ENCODE measurements at regions not wholly inside any gene's neighbourhood (a gene's known extent, or its start where the extent isn't known, plus 50 kb on each side); places are given as distances from the start of the nearest gene placed in this dataset.

DNA sequence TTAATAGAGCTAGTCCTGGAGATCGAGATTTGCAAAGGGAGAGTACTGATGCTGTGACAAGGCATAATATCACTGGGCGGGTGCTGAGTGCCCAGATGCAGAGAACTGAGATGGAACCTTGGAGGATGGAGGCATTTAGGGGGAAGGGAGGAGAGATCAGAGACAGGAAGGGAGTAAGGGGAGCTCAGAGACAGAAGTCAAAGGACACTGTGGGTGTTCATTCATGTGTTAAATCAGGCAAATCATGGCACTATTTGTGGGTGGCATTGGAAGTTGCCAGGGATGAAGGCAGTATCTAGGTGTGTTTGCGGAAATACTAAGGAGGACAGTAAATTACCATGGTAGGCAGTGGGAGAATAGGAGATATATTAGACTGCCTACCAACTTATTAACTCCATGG, 135.0 kb downstream of the RBM46 start:
- Histone ChIP-seq H4K20me1 (ENCODE audit: control insufficient read depth, insufficient read depth, low read depth, low read length) (no peaks in the 10 kb centered on the region), H3K4me1 (ENCODE audit: control insufficient read depth, low read length) (no peaks in the 10 kb centered on the region), H3K4me3 (ENCODE audit: low read length) (no peak overlapping the region), H3K4me2 (ENCODE audit: low read length) (no peak overlapping the region), H3K9me3 (ENCODE audit: control insufficient read depth, insufficient read depth, low read length) (no peaks in the 10 kb centered on the region), H3K79me2 (ENCODE audit: control insufficient read depth, low read length) (no peaks in the 10 kb centered on the region), H3K9me2 (replicated peaks; ENCODE audit: control insufficient read depth, low read length) (no peaks in the 10 kb centered on the region), H3K27me3 (ENCODE audit: control insufficient read depth, low read length) (no peaks in the 10 kb centered on the region), H3K27ac (ENCODE audit: low read depth, low read length) (no peak overlapping the region), H3F3A (ENCODE audit: control insufficient read depth, insufficient read depth) (no peaks in the 10 kb centered on the region), H3K36me3 (ENCODE audit: control insufficient read depth, low read length) (no peaks in the 10 kb centered on the region)
- no peak for TF ChIP-seq EZH2phosphoT487 (IDR thresholded peaks at IDR 0.05; ENCODE audit: borderline replicate concordance, low read length)
- no peak for TF ChIP-seq CTCF (IDR thresholded peaks at IDR 0.05; ENCODE audit: low read depth, low read length, poor library complexity, severe bottlenecking)

- H3F3A ChIP-seq (ENCODE audit: control insufficient read depth, insufficient read depth): no peaks in the 10 kb centered on the region
- no peak overlapping the region for H3K4me3 ChIP-seq (ENCODE audit: low read length)
- H3K79me2 ChIP-seq (ENCODE audit: control insufficient read depth, low read length): no peaks in the 10 kb centered on the region
- H4K20me1 ChIP-seq (ENCODE audit: control insufficient read depth, insufficient read depth, low read depth, low read length): no peaks in the 10 kb centered on the region
- H3K27me3 ChIP-seq (ENCODE audit: control insufficient read depth, low read length): no peaks in the 10 kb centered on the region
- H3K27ac ChIP-seq (ENCODE audit: low read depth, low read length): no peak overlapping the region
- no peaks in the 10 kb centered on the region for H3K9me2 ChIP-seq (replicated peaks; ENCODE audit: control insufficient read depth, low read length)
- no peaks in the 10 kb centered on the region for H3K36me3 ChIP-seq (ENCODE audit: control insufficient read depth, low read length)
- H3K9me3 ChIP-seq (ENCODE audit: control insufficient read depth, insufficient read depth, low read length): no peaks in the 10 kb centered on the region
- H3K4me2 ChIP-seq (ENCODE audit: low read length): no peak overlapping the region
- TF ChIP-seq EZH2phosphoT487 (IDR thresholded peaks at IDR 0.05; ENCODE audit: borderline replicate concordance, low read length) (no peak), CTCF (IDR thresholded peaks at IDR 0.05; ENCODE audit: low read depth, low read length, poor library complexity, severe bottlenecking) (no peak)
- H3K4me1 ChIP-seq (ENCODE audit: control insufficient read depth, low read length): no peaks in the 10 kb centered on the region
Observed at GRCh38 chr4:154927126-154927680, 146.1 kb downstream of the RBM46 start.

DNA sequence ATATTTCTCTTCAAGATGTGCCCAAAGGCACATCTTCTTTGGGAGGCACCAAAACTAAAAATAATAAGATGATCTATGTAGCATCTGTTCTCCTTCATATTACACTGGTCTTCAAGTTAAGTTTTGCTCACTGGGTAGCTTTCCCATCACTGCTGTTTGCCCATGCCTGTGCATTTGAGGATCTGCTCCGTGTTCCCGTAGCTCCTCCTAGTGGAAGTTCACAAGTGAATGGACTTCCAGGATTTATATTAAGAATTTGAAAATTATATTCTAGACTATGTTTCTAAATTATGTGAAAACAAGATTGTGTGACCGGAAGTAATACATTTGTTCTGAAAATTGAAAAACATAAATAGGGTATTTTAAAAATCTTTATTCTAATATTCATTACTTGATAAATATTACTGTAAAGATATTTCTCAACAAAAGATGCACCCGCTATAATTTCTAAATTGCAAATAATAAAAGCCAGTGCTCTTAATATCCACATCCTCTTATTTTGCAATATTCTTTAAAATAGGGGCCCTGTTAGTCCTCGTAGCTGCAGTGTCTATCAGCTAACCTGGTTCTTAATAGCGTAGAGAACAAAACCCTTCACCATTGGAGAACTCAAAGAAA, 147.7 kb downstream of the RBM46 start:
- Histone ChIP-seq H3K27ac (ENCODE audit: low read depth, low read length) (no peak overlapping the region), H3K4me3 (ENCODE audit: low read length) (no peak overlapping the region), H3K4me2 (ENCODE audit: low read length) (no peak overlapping the region), H3F3A (ENCODE audit: control insufficient read depth, insufficient read depth) (no peaks in the 10 kb centered on the region), H3K9me3 (ENCODE audit: control insufficient read depth, insufficient read depth, low read length) (no peaks in the 10 kb centered on the region), H3K4me1 (ENCODE audit: control insufficient read depth, low read length) (no peaks in the 10 kb centered on the region), H4K20me1 (ENCODE audit: control insufficient read depth, insufficient read depth, low read depth, low read length) (no peaks in the 10 kb centered on the region), H3K79me2 (ENCODE audit: control insufficient read depth, low read length) (no peaks in the 10 kb centered on the region), H3K36me3 (ENCODE audit: control insufficient read depth, low read length) (no peaks in the 10 kb centered on the region), H3K27me3 (ENCODE audit: control insufficient read depth, low read length) (no peaks in the 10 kb centered on the region), H3K9me2 (replicated peaks; ENCODE audit: control insufficient read depth, low read length) (no peaks in the 10 kb centered on the region)
- no peak for TF ChIP-seq CTCF (IDR thresholded peaks at IDR 0.05; ENCODE audit: low read depth, low read length, poor library complexity, severe bottlenecking)
- no peak for TF ChIP-seq EZH2phosphoT487 (IDR thresholded peaks at IDR 0.05; ENCODE audit: borderline replicate concordance, low read length)
